ENCODE measurements at regions not wholly inside any gene's neighbourhood (a gene's known extent, or its start where the extent isn't known, plus 50 kb on each side); places are given as distances from the start of the nearest gene placed in this dataset.

- TF ChIP-seq, protein P1, sequence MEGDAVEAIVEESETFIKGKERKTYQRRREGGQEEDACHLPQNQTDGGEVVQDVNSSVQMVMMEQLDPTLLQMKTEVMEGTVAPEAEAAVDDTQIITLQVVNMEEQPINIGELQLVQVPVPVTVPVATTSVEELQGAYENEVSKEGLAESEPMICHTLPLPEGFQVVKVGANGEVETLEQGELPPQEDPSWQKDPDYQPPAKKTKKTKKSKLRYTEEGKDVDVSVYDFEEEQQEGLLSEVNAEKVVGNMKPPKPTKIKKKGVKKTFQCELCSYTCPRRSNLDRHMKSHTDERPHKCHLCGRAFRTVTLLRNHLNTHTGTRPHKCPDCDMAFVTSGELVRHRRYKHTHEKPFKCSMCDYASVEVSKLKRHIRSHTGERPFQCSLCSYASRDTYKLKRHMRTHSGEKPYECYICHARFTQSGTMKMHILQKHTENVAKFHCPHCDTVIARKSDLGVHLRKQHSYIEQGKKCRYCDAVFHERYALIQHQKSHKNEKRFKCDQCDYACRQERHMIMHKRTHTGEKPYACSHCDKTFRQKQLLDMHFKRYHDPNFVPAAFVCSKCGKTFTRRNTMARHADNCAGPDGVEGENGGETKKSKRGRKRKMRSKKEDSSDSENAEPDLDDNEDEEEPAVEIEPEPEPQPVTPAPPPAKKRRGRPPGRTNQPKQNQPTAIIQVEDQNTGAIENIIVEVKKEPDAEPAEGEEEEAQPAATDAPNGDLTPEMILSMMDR (IDR thresholded peaks at IDR 0.05), result no peak
- TF ChIP-seq POLR2A (IDR thresholded peaks at IDR 0.05), result no peak
These were observed 321.4 kb downstream of the FAT3 start for GRCh38 chr11:92545906-92546471.
